ENCODE measurements at regions not wholly inside any gene's neighbourhood (a gene's known extent, or its start where the extent isn't known, plus 50 kb on each side); places are given as distances from the start of the nearest gene placed in this dataset.

DNA sequence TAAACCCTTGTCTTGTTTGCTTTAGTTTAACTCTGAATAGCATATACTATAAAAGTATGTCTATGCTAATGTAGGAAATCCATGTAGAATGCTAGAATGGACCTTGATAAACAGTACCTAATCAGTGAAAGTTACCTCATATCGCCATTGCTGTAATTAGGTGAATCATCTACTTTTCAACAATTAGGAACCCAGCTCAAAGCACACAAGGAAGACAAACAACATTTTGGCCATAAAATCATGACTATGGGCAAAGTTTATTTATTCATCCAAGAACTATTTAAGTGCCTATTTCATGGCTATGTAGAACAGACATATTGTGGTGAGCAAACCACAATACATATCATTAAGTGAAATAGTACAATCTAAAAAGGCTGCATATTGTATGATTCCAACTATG is 1043.2 kb downstream of the BRINP3 start:
- DNase-seq (ENCODE audit: low read depth in 2 of 2) = no peak

DNA sequence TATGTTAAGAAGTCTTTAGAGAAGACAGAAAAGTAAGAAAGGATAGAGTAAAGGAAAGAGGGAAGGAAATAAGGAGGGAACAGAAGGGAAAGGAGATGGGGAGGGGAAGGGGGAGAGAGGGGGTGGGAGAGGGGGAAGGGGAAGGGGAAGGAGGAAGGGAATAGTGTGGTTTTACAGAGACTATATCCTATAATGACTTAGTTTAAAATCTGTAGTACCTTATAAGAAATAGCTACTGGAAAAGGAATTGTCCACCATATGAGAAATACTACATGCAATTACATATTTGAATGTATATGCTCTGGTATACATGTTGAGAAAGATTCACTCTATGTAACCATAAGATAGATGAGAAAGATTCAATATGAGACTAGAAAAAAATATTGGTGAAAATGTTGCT is 1042.3 kb downstream of the BRINP3 start:
- DNase-seq (ENCODE audit: low read depth in 2 of 2) = no peak

DNA sequence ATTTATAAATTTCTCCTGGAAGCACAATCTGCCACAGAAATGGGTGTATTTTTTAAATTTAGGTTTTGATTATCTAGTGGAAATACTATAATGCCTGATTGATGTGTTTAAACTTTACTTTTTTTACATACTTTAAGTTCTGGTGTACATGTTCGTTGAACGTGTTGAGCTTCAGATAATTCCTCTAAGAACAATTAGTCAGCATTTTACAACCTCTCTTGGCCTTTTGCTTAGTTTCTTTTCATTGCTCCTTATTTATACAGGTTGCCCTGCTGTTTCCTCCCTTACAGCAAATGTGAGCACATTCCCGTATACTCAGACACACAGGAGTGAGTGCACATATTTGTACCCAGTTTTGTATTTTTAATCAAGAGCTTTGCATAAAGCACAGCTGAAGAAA is 1038.9 kb downstream of the BRINP3 start:
- no peak for DNase-seq (ENCODE audit: low read depth in 2 of 2)

DNA sequence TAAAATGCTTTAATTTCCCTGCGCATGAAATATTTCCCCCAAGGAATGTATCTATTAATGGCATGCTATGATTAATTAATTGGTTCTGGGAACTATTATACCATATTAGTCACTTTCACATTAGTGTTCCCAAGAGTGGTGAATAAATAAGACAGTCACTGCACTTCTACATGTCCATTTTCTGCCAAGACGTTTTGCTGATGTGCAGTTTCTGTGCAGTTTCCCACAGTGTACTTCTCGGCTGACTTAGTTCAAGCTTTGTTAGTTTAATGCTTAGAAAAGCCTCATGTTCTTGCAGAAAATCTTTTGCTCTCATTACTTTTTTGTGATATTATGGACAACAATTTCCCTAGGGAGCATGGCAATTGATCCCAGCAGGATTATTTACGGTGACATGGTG is 1014.5 kb downstream of the BRINP3 start:
- no peak for DNase-seq (ENCODE audit: low read depth in 2 of 2)

DNA sequence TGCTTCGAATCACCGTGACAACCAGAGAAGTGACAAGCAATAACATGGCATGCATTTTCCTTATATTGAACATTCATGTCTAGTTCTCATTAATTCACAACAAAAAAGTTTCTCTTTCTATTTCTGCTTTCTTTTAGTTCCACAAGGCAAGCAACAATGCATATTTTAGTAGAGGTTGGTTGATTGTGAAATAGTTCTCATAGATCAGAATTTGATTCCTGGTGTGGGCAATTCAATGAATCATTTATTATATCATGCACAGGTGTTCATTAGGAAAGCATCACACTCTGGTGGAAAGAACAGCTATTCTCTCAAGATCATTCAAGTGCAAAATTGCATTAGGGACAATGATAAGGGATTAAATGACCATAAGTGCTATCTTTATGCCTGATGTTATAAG is 980.9 kb downstream of the BRINP3 start:
- DNase-seq (ENCODE audit: low read depth in 2 of 2) = no peak

DNA sequence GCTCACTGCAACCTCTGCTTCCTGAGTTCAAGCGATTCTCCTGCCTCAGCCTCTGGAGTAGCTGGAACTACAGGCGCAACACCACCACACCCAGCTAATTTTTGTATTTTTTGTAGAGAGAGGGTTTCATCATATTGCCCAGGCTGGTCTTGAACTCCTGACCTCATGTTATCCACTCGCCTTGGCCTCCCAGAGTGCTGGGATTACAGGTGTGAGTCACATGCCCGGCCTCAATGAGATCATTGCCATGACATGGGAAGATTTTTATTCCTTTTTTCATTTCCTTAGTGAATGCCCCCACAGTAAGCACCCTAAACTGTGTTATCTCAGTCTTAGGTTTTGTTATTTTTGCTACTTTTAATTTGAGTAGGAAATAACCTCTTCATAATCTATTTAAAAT is 977.9 kb downstream of the BRINP3 start:
- no peak for DNase-seq (ENCODE audit: low read depth in 2 of 2)

DNA sequence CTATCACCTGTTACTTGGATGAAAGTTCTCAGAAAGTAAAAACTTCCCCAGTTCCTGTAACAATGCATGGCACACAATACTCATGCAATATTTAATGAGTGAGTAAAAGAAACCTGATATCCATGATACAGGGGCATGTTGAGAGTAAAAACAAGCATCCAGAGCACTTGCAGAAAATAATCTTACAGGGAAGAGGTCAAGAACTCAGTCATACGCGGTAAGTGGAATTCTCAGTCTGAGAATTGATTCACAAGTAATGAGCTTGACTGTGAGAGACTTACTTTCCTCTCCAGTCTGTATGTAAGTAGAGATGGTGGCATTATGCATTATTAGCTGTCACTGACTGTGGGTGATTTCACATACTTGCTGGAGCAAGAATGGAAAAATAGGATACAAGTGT is 976.9 kb downstream of the BRINP3 start:
- no peak for DNase-seq (ENCODE audit: low read depth in 2 of 2)

DNA sequence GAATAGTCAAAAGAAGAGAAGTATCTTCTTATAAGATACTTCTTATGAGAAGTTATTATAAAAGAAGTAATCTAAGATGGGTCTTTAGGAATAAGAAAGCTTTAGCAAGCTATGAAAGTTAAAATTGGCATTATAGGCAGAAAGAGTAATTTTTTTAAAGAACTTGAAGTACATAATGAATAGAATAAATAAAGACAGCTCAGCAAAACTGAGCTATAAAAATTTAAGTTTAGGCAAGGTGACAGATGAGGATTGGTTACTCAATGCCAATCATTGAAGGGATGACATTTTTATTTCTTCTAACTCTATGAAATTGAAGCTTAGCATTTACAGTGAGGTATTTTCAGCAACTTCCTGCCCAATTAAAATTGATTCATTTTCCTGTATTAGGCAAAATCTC is 966.8 kb downstream of the BRINP3 start:
- DNase-seq (ENCODE audit: low read depth in 2 of 2) = no peak

DNA sequence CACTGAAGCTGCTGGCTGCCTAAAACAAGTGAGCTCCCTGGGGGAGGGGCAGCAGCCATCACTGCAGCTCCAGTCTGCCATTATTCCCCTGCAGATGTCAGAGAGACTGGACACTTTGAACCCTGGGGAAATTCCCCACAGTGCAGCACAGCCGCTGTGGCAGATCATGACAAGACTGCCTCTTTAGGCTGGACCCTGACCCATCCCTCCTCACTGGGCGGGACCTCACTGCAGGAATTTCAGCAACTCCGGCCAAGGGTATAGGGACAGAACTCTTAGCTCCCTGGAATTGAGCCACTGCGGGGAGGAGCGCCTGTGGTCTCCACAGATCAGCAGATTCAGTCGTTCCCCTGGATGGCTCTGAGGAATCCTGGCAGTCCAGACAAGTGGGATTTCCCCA is 964.6 kb downstream of the BRINP3 start:
- DNase-seq (ENCODE audit: low read depth in 2 of 2) = no peak

DNA sequence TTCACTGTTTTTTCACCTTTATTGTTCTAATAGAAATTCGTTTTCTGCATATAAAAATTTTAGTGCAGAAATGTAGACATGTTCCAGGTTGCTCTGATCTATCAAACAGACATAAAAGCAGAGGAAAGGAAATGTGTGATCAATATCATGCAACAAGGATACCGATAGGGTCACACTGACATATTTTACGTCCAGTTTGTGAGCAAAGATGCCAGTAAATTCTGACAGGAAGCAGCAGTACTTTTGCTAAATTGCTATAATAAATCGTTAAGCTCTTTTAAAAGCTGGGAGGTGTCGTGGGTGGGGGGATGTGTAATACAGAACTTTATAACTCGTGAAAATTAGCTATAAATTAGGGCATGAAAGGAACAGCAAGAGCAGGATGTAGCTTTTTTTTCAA is 955.2 kb downstream of the BRINP3 start:
- no peak for DNase-seq (ENCODE audit: low read depth in 2 of 2)

DNA sequence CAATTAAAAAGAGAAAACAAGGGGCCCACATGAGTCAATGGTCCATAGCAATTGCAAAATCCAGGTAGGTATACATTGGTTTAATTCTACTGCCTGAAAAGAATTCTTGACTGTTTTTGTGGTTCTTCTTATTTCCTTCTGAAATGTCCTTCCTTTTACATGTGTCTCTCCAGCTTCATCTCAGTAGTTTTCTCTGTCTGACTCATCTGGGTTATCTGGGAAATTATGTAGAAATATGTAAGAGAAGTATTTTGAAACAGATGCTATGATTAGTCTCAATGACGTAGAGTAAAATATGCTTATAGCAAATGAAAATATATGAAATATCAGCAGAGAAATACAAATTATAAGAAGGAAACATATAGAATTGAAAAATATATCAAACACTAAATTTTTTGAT is 953.2 kb downstream of the BRINP3 start:
- no peak for DNase-seq (ENCODE audit: low read depth in 2 of 2)

DNA sequence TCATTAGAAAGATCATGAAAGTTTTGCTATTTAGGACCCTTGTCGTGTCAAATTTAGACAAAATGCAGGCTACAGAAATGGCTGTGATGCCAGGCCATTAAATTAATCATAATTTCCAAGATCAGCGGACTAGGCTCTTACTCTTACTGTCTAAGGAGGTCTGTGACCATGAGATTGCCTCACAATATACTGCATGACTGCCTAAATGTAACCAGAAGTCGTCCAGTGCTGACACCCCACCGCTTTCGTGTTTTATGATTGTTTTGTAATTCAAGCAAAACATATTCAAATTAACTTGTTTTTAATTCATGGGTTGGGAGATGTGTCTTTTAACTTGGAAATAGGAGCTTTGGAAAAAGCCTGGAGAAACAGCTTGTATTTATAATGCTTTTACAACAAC is 947.5 kb downstream of the BRINP3 start:
- DNase-seq (ENCODE audit: low read depth in 2 of 2) = no peak

DNA sequence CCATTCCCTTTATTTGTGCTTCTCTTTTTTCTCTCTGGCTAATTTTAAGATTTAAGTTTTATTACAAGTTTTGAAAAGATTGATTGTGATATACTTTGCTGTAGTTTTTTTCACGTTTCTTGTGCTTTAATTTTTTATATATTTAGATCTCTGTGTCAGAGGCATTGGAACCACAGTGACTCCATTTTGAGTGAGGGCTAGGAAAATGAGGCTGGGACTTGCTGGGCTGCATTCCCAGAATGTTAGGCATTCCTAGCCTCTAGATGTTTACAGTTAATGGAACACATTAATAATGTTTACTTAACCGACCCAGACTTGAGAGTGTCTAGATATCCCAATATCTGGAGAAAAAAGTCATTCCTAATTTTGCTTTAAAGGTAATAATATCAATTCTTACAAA is 939.4 kb downstream of the BRINP3 start:
- DNase-seq (ENCODE audit: low read depth in 2 of 2) = no peak

DNA sequence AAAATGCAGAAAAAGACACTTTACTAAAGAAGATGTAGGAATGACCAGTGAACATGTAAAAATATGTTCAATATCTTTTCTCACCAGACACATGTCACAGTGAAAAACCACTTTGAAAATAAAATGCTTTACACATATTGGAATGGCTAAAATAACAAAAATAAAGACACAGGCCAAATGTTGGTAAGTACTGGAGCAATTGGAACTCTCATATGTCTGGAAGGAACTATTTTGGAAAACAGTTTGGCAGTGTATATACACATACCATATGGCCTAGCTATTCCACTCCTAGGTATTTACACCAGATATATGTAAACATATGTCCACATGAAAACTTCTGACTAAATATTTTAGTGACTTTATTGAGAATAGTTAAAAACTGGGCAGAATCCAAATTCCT is 927.2 kb downstream of the BRINP3 start:
- DNase-seq (ENCODE audit: low read depth in 2 of 2) = no peak

DNA sequence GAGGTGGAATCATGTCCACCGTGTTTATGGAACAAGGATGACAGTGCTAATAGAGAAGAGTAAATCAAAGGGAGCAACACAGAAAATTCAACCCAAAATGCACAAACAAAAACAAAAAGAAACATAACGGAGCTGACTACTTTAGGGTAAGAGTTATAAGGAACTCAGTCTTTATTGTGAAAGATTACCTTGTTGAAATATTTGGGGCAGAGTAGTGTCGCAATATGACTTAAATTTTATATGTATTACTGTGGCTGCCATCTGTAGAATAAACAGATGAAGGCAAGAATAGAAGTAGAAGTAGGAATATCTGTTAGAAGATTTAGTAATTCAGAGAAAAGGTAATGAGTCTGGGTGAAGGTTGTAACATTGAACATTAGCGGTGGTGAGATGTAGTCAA is 913.9 kb downstream of the BRINP3 start:
- no peak for DNase-seq (ENCODE audit: low read depth in 2 of 2)

DNA sequence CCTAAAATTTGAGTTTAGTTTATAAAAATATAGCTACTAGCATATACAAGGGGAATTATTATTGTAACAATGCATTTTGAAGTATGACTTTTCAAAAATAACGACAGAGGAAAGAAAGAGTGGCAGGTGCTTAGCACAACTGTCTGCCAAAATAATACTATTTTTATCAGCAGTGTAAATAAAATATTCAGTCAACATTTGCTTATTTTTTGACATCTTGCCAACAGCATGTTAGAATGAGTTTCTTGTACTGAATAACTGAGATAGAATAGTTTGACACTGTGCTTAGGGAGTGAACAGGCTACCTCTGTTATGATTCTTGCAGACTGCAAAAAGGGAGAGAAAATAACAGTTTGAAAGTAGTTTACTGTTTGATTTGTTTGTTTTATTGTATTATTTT is 909.8 kb downstream of the BRINP3 start:
- no peak for DNase-seq (ENCODE audit: low read depth in 2 of 2)

DNA sequence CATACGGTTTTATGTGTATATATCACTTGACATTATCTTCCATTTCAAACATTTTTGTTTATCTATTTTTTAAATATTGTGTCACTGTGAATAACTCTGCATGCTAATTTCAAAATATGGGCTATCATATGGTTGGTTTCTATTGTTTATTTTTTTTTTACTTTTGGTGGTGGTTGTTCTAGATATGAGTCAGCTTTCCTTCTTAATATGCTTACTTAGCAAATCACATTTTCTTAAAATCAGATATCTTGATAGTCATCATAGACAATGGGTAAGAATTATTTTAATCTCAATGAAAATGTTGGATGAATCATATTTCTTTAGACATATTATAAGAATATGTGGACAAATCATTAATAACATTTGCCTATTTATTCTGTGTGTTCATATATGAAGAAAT is 881.5 kb downstream of the BRINP3 start:
- no peak for DNase-seq (ENCODE audit: low read depth in 2 of 2)

DNA sequence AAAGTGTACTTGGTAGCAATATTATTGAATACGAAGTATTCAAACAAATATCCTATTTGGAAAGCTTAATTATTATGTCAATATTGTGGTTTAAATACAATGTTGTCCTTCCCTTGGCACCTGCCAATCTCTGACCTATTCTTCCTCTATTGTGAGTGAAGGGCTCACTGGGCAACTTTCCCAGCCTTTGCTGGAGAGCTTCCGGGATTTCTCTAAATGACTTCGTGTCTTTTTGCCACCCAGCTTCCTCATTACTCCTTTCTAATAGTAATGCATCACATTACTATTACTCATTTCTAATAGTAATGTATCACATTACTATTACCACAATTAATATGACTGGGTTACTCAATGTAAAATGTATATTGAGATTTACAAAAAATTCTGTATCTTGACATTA is 880.6 kb downstream of the BRINP3 start:
- no peak for DNase-seq (ENCODE audit: low read depth in 2 of 2)

DNA sequence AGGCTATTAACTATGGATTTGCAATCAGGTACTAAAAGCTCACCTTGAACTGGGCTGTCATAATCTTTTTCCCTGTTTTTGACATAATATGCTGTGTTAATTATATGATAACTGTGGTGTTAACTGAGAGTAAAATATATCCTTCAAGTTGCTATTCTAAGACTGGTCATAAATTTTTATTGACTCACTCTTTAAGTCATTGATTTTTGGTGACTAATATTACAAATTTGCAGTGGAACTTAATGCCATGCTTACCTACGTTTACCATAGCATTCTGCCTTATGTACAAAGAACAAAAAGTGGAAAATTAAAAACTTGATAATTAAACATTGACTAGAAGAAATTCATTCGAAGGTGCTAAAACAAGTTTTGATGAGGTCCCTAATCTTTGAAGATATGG is 872.4 kb downstream of the BRINP3 start:
- DNase-seq (ENCODE audit: low read depth in 2 of 2) = no peak

DNA sequence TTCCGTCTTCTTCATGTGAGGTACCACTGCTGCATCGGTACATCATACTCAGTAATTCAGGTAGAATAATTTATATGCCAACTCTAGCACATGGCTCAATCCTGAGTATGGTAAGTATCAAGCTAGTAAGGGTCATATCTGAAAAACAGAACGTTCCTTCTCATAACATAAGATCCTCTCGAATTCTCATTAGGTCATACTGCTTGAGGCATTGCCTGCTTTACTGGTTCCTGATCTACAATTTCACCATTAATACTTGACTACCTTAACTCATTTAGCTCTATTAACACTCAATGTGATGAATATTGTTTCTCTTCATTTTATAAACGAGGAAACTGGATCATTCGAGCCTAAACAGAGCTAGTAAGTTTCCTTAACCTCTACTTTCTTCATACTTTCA is 871.6 kb downstream of the BRINP3 start:
- no peak for DNase-seq (ENCODE audit: low read depth in 2 of 2)

DNA sequence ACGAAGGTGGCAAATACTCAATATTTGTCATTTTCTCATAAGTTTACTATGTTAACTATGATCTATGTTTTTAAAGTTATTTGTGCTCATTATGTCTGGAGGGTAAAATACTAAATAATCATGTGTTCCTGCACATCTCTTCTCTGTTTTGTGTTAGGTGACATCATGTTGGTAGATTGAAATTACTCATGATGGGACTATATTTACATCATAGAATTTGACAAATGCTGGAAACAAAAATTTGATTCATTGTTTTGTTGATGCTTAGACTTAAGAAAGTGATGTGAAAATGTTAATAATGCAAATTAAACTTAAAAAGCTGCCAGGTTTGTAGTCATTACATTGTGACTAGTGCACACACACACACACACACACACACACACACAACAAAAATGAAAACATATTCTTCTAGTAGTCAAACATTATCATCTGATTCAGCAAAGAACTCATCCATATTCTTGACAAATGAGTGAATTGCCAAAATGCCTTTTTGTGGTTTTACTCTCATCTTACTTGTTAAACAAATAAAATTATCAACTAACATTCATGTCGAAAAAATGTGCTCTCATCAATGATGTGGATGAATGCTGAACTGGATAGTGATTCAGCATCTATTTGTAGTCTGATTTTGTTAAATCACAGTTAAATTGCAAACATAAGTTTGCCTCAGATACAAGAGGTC is 870.7 kb downstream of the BRINP3 start:
- no peak for DNase-seq (ENCODE audit: low read depth in 2 of 2)

DNA sequence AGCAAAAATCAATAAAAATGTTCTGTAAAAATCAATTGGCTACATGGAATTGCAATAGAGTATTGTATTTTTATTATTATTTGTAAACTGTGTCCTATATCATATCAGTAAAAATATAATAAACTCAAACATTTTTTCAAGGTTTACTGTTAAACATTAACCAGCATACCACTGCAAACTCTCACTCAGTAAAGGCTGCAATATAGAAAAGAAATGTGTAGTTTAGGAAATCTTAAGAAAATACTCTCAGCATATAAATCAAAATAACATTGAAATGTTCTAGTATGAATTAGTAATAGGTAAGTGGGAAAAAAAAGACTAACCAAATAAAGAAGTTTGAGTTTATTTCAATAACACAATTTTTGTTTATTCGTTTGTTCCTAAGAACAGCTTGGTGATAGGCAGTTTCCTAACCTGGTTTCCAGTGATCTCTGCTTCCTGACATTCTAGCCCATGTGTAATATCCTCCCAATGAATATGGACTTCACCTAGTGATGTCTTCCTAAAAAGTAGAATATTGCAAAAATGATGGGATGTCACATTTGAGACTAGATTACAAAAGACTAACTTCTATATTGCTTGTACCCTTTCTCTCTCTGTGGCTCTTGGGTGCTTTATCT is 870.1 kb downstream of the BRINP3 start:
- DNase-seq (ENCODE audit: low read depth in 2 of 2) = no peak

DNA sequence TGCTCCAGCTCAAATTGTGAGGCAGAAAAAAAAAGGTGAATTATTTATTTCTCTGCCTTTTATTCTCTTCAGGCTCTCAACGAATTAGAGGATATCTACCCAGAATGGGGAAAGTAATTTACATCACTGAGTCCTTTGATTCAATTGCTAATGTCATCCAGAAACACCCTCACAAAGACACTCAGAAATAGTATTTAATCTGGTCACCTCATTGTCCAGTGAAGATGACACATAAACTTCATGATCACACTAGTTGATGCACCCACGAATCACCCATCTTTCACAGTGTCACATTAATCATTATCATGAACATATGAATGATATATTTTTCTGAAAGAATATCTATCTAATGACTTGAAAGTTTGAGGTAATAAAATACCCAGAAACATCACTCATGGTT is 868.5 kb downstream of the BRINP3 start:
- DNase-seq (ENCODE audit: low read depth in 2 of 2) = no peak

DNA sequence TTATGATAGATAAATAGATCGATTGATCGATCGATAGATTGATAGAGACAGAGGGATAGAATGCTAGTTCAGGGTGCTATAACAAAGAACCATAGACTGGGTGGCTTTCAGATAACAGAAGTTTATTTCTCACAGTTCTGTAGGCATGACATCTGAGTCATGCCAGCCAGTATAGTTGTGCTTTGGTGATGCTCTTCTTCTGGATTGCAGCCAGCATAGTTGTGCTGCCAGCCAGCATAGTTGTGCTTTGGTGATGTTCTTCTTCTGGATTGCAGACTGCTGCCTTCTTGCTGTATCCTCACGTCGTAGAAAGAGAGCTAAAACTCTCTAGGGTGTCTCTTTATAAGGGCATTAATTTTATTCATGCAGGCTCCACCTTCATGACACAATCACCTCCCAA is 860.8 kb downstream of the BRINP3 start:
- DNase-seq (ENCODE audit: low read depth in 2 of 2) = no peak
